ENCODE measurements at regions not wholly inside any gene's neighbourhood (a gene's known extent, or its start where the extent isn't known, plus 50 kb on each side); places are given as distances from the start of the nearest gene placed in this dataset.

DNA sequence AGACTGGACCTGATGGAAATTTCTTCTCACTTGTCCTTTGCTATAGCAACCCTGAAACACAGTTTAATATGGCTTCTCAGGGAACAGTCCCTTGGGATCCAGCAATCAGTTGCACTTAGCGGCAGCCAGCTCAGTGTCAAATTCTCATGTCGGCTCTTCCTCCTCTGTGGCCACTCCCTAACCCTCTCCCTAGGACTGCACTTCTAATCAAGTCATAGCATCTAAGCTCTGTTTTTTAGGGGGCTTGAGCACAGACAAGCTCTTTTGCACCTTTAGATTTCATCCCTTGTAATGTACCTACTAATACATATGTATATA is 250.5 kb upstream of the TLE3 start:
- H3K9me3 Mint-ChIP-seq (ENCODE audit: low read depth): no peaks in the 10 kb centered on the region
- TF ChIP-seq, protein P1, sequence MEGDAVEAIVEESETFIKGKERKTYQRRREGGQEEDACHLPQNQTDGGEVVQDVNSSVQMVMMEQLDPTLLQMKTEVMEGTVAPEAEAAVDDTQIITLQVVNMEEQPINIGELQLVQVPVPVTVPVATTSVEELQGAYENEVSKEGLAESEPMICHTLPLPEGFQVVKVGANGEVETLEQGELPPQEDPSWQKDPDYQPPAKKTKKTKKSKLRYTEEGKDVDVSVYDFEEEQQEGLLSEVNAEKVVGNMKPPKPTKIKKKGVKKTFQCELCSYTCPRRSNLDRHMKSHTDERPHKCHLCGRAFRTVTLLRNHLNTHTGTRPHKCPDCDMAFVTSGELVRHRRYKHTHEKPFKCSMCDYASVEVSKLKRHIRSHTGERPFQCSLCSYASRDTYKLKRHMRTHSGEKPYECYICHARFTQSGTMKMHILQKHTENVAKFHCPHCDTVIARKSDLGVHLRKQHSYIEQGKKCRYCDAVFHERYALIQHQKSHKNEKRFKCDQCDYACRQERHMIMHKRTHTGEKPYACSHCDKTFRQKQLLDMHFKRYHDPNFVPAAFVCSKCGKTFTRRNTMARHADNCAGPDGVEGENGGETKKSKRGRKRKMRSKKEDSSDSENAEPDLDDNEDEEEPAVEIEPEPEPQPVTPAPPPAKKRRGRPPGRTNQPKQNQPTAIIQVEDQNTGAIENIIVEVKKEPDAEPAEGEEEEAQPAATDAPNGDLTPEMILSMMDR (IDR thresholded peaks at IDR 0.05; ENCODE audit: unreplicated experiment): no peak
- no peak for DNase-seq (ENCODE audit: low spot score, unreplicated experiment)
- H3K4me1 Mint-ChIP-seq (ENCODE audit: low read depth): peaks cover 18% of the 10 kb centered on the region
- H3K27me3 Mint-ChIP-seq: peaks cover 32% of the 10 kb centered on the region
- H3K27ac Mint-ChIP-seq: no peak overlapping the region
- no peaks in the 10 kb centered on the region for H3K36me3 Mint-ChIP-seq (ENCODE audit: insufficient read depth)
- no peak overlapping the region for H3K4me3 Mint-ChIP-seq (ENCODE audit: low read depth)

DNA sequence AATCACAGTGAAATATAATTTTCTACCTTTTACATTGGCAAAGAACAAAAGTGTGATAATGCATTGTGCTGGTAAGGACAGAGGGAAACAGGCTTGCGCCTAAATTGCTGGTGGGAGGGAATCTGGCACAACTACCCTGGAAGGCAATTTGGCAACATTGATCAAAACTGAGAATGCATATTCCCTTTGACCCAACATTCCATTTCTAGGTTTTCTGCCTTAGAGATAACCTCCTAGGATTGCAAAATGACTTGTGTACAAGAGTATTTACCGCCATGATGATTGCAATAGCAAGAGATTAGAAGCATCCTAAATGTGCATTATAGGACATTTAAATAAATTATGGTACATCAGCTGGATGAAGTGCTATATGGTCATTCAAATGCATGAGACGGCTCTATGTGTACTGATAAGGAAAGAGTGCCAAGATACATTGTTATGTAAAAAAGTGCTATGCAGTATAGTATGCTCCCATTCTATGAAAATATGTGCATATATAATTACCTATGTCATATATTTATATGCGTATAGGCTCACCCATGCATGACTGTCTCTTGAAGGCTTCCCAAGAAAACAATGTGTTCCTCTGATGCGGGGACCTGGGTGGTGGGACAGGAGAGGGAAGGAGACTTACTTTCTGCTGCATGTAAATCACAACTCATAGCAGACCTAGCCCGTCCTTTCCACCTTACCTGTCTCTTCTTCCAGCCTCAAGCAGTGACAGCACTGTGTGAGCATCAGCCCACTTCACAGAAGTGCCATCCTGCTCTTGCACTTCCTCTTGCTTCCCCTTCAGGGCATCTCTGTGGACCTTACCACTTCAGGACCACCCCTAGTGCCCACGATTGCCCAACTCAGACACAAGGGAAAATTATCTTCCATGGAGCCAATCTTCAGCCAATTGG is 249.9 kb upstream of the TLE3 start:
- H3K4me3 Mint-ChIP-seq (ENCODE audit: low read depth): no peak overlapping the region
- H3K27ac Mint-ChIP-seq: no peak overlapping the region
- TF ChIP-seq, protein P1 (IDR thresholded peaks at IDR 0.05; ENCODE audit: unreplicated experiment): no peak
- no peaks in the 10 kb centered on the region for H3K9me3 Mint-ChIP-seq (ENCODE audit: low read depth)
- no peak for DNase-seq (ENCODE audit: low spot score, unreplicated experiment)
- H3K27me3 Mint-ChIP-seq: peaks cover 26% of the 10 kb centered on the region
- H3K36me3 Mint-ChIP-seq (ENCODE audit: insufficient read depth): no peaks in the 10 kb centered on the region
- peaks cover 18% of the 10 kb centered on the region for H3K4me1 Mint-ChIP-seq (ENCODE audit: low read depth)

- Mint-ChIP-seq H3K4me3 (ENCODE audit: low read depth) (no peak overlapping the region), H3K9me3 (ENCODE audit: low read depth) (no peaks in the 10 kb centered on the region), H3K36me3 (ENCODE audit: insufficient read depth) (no peaks in the 10 kb centered on the region), H3K4me1 (ENCODE audit: low read depth) (peaks cover 18% of the 10 kb centered on the region), H3K27ac (no peak overlapping the region), H3K27me3 (peaks cover 19% of the 10 kb centered on the region)
- no peak for DNase-seq (ENCODE audit: low spot score, unreplicated experiment)
- TF ChIP-seq, protein P1 (IDR thresholded peaks at IDR 0.05; ENCODE audit: unreplicated experiment): no peak
Observed at GRCh38 chr15:70345251-70346019, 247.7 kb upstream of the TLE3 start.

GRCh38 chr15:70344666-70345065 is 246.9 kb upstream of the TLE3 start:
- H3K4me3 Mint-ChIP-seq (ENCODE audit: low read depth): no peak overlapping the region
- peaks cover 18% of the 10 kb centered on the region for H3K4me1 Mint-ChIP-seq (ENCODE audit: low read depth)
- no peaks in the 10 kb centered on the region for H3K9me3 Mint-ChIP-seq (ENCODE audit: low read depth)
- no peaks in the 10 kb centered on the region for H3K36me3 Mint-ChIP-seq (ENCODE audit: insufficient read depth)
- H3K27ac Mint-ChIP-seq: no peak overlapping the region
- H3K27me3 Mint-ChIP-seq: peaks cover 18% of the 10 kb centered on the region
- no peak for DNase-seq (ENCODE audit: low spot score, unreplicated experiment)
- TF ChIP-seq, protein P1 (IDR thresholded peaks at IDR 0.05; ENCODE audit: unreplicated experiment): no peak

DNA sequence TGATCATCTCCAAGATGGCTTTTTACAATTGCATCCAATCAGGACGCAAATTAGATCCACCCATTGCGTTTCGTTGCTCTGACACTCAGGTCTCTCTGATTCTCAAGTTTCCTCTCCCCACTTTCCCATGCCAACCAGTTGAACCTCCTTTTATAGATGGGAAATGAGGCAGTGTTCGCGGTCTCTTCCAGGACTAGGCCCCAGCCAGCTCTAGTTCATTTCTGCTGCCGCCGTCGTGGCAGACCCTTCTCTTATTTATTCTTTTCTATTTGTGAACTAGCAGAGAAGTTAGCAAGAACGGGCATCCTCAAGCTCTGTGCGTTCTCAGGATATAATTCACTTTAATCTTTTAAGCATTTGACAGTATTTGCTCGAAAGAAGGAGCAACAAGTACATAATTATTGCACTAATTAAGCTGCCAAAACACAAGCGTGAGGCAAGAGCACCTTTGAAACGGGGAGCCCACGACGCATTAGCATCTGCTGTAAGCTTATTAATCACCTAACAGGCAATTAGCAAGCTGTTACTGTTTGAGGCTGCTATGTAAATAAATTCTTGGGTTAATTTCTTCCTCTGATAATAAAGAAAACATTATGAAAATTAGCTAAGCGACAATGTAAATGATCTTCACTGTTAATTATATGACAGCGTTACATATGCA is 246.4 kb upstream of the TLE3 start:
- no peak overlapping the region for H3K4me3 Mint-ChIP-seq (ENCODE audit: low read depth)
- no peak for DNase-seq (ENCODE audit: low spot score, unreplicated experiment)
- peaks cover 18% of the 10 kb centered on the region for H3K4me1 Mint-ChIP-seq (ENCODE audit: low read depth)
- H3K27me3 Mint-ChIP-seq: peaks cover 18% of the 10 kb centered on the region
- TF ChIP-seq, protein P1 (IDR thresholded peaks at IDR 0.05; ENCODE audit: unreplicated experiment): no peak
- no peaks in the 10 kb centered on the region for H3K9me3 Mint-ChIP-seq (ENCODE audit: low read depth)
- H3K27ac Mint-ChIP-seq: no peak overlapping the region
- H3K36me3 Mint-ChIP-seq (ENCODE audit: insufficient read depth): no peaks in the 10 kb centered on the region

All from progenitor cell of endocrine pancreas (in vitro differentiated cells).